ENCODE measurements at regions not wholly inside any gene's neighbourhood (a gene's known extent, or its start where the extent isn't known, plus 50 kb on each side); places are given as distances from the start of the nearest gene placed in this dataset.

- DNase-seq, result no peak
Observed at GRCh38 chr2:56713161-56713676, 529.4 kb downstream of the CCDC85A start.

GRCh38 chr2:56713978-56714377 lies 530.2 kb downstream of the CCDC85A start:
- no peak for DNase-seq

GRCh38 chr2:56714400-56714799 lies 530.6 kb downstream of the CCDC85A start:
- DNase-seq, result no peak

GRCh38 chr2:56715683-56716082 lies 531.9 kb downstream of the CCDC85A start:
- no peak for DNase-seq

- no peak for DNase-seq
Observed at GRCh38 chr2:56718413-56718812, 534.6 kb downstream of the CCDC85A start.

GRCh38 chr2:56729212-56729611 lies 545.4 kb downstream of the CCDC85A start:
- no peak for DNase-seq

- DNase-seq, result no peak
Observed at GRCh38 chr2:56732946-56733345, 549.2 kb downstream of the CCDC85A start.

- no peak for DNase-seq
Observed at GRCh38 chr2:56739413-56739812, 555.6 kb downstream of the CCDC85A start.

- no peak for DNase-seq
Observed at GRCh38 chr2:56741601-56742102, 557.9 kb downstream of the CCDC85A start.

- no peak for DNase-seq
Observed at GRCh38 chr2:56743807-56744206, 560.0 kb downstream of the CCDC85A start.

- DNase-seq, result no peak
Observed at GRCh38 chr2:56749152-56749752, 565.5 kb downstream of the CCDC85A start.

- no peak for DNase-seq
Observed at GRCh38 chr2:56753182-56753581, 569.4 kb downstream of the CCDC85A start.

GRCh38 chr2:56754066-56754615 lies 570.4 kb downstream of the CCDC85A start:
- no peak for DNase-seq

GRCh38 chr2:56754627-56755026 lies 570.8 kb downstream of the CCDC85A start:
- no peak for DNase-seq

GRCh38 chr2:56757884-56758545 lies 574.2 kb downstream of the CCDC85A start:
- no peak for DNase-seq

- no peak for DNase-seq
Observed at GRCh38 chr2:56763683-56764082, 579.9 kb downstream of the CCDC85A start.

GRCh38 chr2:56768973-56769372 lies 585.2 kb downstream of the CCDC85A start:
- no peak for DNase-seq

GRCh38 chr2:56770490-56770889 lies 586.7 kb downstream of the CCDC85A start:
- no peak for DNase-seq

GRCh38 chr2:56784046-56784445 lies 600.3 kb downstream of the CCDC85A start:
- DNase-seq, result no peak

- no peak for DNase-seq
Observed at GRCh38 chr2:56801214-56801613, 617.4 kb downstream of the CCDC85A start.

- no peak for DNase-seq
Observed at GRCh38 chr2:56801770-56802169, 618.0 kb downstream of the CCDC85A start.

- DNase-seq, result no peak
Observed at GRCh38 chr2:56803596-56803995, 619.8 kb downstream of the CCDC85A start.

GRCh38 chr2:56806924-56807323 lies 623.1 kb downstream of the CCDC85A start:
- DNase-seq, result no peak

- no peak for DNase-seq
Observed at GRCh38 chr2:56807861-56808260, 624.1 kb downstream of the CCDC85A start.

All from DMS79 treated with DMSO at 0.1 percent for 48 hours (cell line).